ENCODE measurements at regions not wholly inside any gene's neighbourhood (a gene's known extent, or its start where the extent isn't known, plus 50 kb on each side); places are given as distances from the start of the nearest gene placed in this dataset.

DNA sequence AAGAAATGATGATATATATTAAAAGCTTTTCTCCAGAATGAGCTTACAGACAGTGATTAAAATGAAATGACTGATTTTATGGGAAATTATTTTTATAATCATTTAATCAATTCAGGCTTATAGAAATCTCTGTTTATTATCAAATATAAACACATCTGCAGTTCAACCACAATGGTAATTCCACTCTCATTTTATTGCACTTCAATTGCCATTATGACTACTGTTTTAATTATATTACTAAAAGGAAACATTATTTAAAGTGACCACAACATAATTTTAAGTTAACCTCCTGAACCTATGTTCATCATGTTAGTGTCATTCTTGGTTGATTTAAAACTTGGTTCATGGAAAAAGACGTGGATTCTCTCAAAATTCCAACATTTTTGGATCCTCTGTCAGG is 536.3 kb downstream of the SLC6A15 start:
- TF ChIP-seq, protein P1, sequence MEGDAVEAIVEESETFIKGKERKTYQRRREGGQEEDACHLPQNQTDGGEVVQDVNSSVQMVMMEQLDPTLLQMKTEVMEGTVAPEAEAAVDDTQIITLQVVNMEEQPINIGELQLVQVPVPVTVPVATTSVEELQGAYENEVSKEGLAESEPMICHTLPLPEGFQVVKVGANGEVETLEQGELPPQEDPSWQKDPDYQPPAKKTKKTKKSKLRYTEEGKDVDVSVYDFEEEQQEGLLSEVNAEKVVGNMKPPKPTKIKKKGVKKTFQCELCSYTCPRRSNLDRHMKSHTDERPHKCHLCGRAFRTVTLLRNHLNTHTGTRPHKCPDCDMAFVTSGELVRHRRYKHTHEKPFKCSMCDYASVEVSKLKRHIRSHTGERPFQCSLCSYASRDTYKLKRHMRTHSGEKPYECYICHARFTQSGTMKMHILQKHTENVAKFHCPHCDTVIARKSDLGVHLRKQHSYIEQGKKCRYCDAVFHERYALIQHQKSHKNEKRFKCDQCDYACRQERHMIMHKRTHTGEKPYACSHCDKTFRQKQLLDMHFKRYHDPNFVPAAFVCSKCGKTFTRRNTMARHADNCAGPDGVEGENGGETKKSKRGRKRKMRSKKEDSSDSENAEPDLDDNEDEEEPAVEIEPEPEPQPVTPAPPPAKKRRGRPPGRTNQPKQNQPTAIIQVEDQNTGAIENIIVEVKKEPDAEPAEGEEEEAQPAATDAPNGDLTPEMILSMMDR (IDR thresholded peaks at IDR 0.05; ENCODE audit: control extremely low read depth, extremely low read depth, low read depth, missing control alignments): no peak
- POLR2A ChIA-PET: no interaction called here
- DNase-seq (ENCODE audit: extremely low spot score): no peak
- CTCF ChIA-PET: interaction anchor here (0.7 to 1.7 kb wide), 2 partner anchors 13 to 19 kb away, joined by 3 read pairs; no protein-coding TSS in a partner anchor

DNA sequence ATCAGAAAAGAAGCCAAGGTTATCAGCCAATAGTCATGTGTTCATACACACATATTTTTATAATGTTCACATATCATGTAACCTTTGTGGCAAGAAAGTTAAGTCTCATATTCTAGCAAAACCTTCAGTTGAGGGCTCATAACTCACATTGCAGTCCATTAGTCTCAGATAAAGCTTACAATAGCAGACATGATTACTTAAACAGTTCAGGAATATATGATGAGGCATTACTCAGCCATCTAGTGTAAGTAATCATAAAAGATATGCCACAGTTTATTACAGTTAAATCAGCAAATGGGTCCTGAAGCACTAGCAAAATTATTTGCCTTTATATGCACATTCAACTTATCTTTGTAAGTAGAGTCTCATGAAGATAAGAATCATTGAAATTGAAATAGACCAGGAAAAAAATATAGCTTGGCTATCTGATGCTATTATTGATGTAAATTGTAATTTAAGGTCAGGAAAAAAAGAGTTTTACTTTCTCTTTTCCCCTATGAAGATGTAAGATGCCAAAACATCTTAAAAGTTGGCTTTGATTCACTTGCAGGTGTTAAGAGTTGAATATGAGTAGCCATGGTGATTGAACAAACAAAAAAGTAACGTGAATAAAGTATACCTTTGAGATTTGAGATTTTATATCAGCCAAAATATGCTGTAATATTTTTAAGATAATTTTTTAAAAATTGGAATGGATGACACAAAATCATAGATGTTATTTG is 537.0 kb downstream of the SLC6A15 start:
- TF ChIP-seq, protein P1 (IDR thresholded peaks at IDR 0.05; ENCODE audit: control extremely low read depth, extremely low read depth, low read depth, missing control alignments): no peak
- POLR2A ChIA-PET: no interaction called here
- CTCF ChIA-PET: interaction anchor here (1.7 kb wide), 1 partner anchor 12 kb away, joined by 3 read pairs; no protein-coding TSS in a partner anchor
- no peak for DNase-seq (ENCODE audit: extremely low spot score)

DNA sequence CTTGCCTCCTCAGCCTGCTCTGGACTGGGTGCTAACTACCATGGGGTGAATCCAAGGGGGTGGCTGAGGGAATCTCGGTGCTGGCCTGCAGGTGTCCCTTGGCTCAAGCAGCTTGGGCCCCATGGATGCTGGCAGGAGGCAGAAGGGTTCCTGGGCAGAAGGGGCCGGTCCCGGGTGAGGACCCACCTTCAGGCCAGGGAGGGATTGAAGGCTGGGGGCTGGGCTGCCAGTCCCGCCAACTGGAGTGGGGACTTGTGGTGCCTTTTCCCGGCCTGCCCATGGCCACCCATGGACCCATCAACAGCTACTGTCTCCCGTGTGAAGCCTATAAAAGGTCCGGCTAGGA is 550.1 kb downstream of the SLC6A15 start:
- TF ChIP-seq, protein P1 (IDR thresholded peaks at IDR 0.05; ENCODE audit: control extremely low read depth, extremely low read depth, low read depth, missing control alignments): no peak
- ChIA-PET CTCF (interaction anchor here (1.6 kb wide), 1 partner anchor 15 kb away, joined by 5 read pairs; no protein-coding TSS in a partner anchor), POLR2A (no interaction called here)
- no peak for DNase-seq (ENCODE audit: extremely low spot score)

DNA sequence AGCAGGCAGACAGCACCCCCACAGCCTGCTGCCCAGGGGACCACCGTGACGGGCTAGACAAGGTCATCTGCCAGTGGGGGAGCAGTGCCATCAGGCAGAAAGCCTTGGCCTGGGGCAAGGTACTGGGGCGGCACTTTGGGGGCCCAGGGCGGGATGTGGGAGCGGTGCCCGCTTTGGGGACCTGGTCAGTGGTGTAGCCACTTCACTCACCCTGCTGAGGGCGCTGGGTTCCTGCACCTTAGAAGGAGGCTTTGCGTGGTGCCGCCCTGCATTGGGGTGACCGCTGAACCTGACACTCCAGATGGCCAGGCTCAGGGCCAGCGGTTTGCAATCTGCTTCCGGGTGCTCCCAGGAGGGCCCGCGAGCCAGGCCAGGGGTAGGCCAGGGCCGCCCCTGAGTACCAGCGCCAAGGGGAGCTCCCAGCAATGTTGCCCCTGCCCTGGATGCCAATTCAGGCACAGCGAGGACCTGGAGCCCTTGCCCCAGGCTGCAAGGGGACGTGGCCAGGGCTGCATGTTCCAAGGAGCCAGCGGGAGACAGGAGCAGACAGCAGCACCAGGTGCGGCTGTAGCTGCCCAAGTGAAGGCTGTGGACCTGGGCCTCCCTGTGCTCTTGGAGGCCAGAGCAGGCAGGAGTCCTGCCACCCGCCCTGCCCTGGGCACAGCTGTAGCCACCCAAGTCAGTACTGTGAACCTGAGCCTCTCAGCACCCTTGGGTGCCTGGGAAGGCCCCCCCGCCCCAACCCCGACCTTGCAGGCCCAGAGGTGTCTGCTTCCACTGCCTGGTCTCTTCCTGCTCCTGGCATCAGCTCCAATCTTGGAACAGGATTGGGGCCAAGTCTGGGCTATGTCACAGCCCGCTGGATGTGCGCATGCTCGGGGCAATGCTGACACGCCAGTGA is 550.7 kb downstream of the SLC6A15 start:
- ChIA-PET POLR2A (no interaction called here), CTCF (no interaction called here)
- no peak for DNase-seq (ENCODE audit: extremely low spot score)
- TF ChIP-seq, protein P1 (IDR thresholded peaks at IDR 0.05; ENCODE audit: control extremely low read depth, extremely low read depth, low read depth, missing control alignments): no peak

DNA sequence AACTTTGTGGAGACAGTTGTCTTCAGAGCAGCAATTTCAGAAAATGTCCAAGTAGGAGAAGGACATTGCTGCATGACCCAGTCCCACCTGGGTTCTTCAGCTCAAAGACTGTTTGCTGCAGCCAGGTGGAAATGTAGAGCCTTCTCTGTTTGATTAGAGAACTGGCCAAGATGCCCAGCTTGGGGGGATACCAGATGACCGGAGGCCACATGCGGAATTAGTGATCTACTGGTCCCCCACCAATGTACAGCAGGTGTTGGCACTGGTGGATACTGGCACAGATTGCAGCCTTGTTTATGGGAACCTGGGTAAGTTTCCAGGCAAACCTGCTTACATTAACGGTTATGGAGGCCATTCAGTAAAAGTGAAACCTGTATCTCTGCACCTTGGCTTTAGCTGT is 555.3 kb downstream of the SLC6A15 start:
- TF ChIP-seq, protein P1 (IDR thresholded peaks at IDR 0.05; ENCODE audit: control extremely low read depth, extremely low read depth, low read depth, missing control alignments): no peak
- DNase-seq (ENCODE audit: extremely low spot score): no peak
- CTCF ChIA-PET: interaction anchor here (1.0 kb wide), 1 partner anchor 19 kb away, joined by 3 read pairs; no protein-coding TSS in a partner anchor
- POLR2A ChIA-PET: no interaction called here

DNA sequence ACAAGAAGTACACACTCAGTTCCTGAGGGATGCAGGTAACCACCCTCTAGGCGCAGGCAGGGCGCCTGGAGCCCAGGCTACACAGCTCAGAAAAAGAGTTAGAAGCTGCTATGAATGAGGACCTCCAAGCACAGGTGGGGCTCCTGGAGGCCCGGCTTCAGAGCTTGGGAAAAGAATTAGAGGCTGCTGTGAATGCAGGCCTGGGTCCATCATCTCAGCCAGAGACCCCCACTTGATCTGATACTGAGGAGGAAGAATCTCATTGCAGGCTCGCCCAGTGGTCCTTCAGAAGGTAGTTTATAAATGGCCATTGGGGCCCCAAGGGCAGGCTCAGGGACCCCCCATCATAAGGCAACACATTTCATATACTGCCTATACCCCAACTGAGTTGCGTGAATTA is 556.4 kb downstream of the SLC6A15 start:
- CTCF ChIA-PET: no interaction called here
- POLR2A ChIA-PET: no interaction called here
- DNase-seq (ENCODE audit: extremely low spot score): no peak
- TF ChIP-seq, protein P1 (IDR thresholded peaks at IDR 0.05; ENCODE audit: control extremely low read depth, extremely low read depth, low read depth, missing control alignments): no peak

Measured in GM10248 (cell line).